DOHH2 (cell line): ENCODE measurements at regions not wholly inside any gene's neighbourhood (a gene's known extent, or its start where the extent isn't known, plus 50 kb on each side); places are given as distances from the start of the nearest gene placed in this dataset.

ENCODE experiments used
- H3F3A ChIP-seq: fragments of 200-600 bp; sonication (generic), shearing (Covaris generic); 2 replicates; pipeline ENCODE4 v1.6.0; 2016; ENCODE audit warnings: antibody characterized with exemption, mild to moderate bottlenecking; ENCODE audit not compliant: control insufficient read depth, insufficient read depth
- H3K27ac ChIP-seq: fragments of 200-600 bp; sonication (generic); 2 replicates; pipeline ENCODE4 v1.5.1; 2014; ENCODE audit warnings: low read depth, mild to moderate bottlenecking, low read length, moderate library complexity
- H3K27me3 ChIP-seq: fragments of 200-600 bp; sonication (generic); 2 replicates; pipeline ENCODE4 v1.6.1; 2014; ENCODE audit warnings: mild to moderate bottlenecking, low read length, mixed read lengths; ENCODE audit not compliant: control insufficient read depth
- H3K36me3 ChIP-seq: fragments of 200-600 bp; sonication (generic); 2 replicates; pipeline ENCODE4 v1.6.1; 2014; ENCODE audit warnings: mild to moderate bottlenecking, low read length, moderate library complexity, mixed read lengths; ENCODE audit not compliant: control insufficient read depth
- H3K4me1 ChIP-seq: fragments of 200-600 bp; sonication (generic); 2 replicates; pipeline ENCODE4 v1.6.1; 2014; ENCODE audit warnings: mild to moderate bottlenecking, low read length, mixed read lengths; ENCODE audit not compliant: control insufficient read depth
- H3K4me2 ChIP-seq: fragments of 200-600 bp; sonication (generic); 2 replicates; pipeline ENCODE4 v1.6.0; 2014; ENCODE audit warnings: mild to moderate bottlenecking, low read length, moderate library complexity
- H3K4me3 ChIP-seq: fragments of 200-600 bp; sonication (generic); 2 replicates; pipeline ENCODE4 v1.5.1; 2014; ENCODE audit warnings: mild to moderate bottlenecking, low read length, mixed read lengths
- H3K79me2 ChIP-seq: fragments of 200-600 bp; sonication (generic); 2 replicates; pipeline ENCODE4 v1.6.1; 2014; ENCODE audit warnings: mild to moderate bottlenecking, low read length, mixed read lengths; ENCODE audit not compliant: control insufficient read depth
- H3K9me2 ChIP-seq: fragments of 200-600 bp; sonication (generic); replicated peaks from 2 replicates; pipeline ENCODE4 v1.6.1; 2014; ENCODE audit warnings: mild to moderate bottlenecking, low read length, mixed read lengths; ENCODE audit not compliant: control insufficient read depth
- H3K9me3 ChIP-seq: fragments of 200-600 bp; sonication (generic); 2 replicates; pipeline ENCODE4 v1.6.1; 2014; ENCODE audit warnings: antibody characterized with exemption, low read length, mixed read lengths; ENCODE audit not compliant: control insufficient read depth, insufficient read depth
- H4K20me1 ChIP-seq: fragments of 200-600 bp; sonication (generic); 2 replicates; pipeline ENCODE4 v1.6.0; 2014; ENCODE audit warnings: low read depth, mild to moderate bottlenecking, antibody characterized with exemption, low read length, moderate library complexity; ENCODE audit not compliant: control insufficient read depth, insufficient read depth
- EZH2phosphoT487 ChIP-seq: fragments of 200-600 bp; sonication (generic); IDR thresholded peaks from 2 replicates; pipeline ENCODE4 v1.6.1; 2017; ENCODE audit warnings: borderline replicate concordance, mild to moderate bottlenecking, antibody characterized with exemption, low read length, moderate library complexity, mixed read lengths
- TF ChIP-seq, protein P1 (sequence below): fragments of 200-600 bp; sonication (generic); IDR thresholded peaks from one replicate; pipeline ENCODE4 v1.5.1; 2014; ENCODE audit warnings: antibody characterized with exemption, mild to moderate bottlenecking, low read depth, low read length; ENCODE audit not compliant: poor library complexity, severe bottlenecking

DNA sequence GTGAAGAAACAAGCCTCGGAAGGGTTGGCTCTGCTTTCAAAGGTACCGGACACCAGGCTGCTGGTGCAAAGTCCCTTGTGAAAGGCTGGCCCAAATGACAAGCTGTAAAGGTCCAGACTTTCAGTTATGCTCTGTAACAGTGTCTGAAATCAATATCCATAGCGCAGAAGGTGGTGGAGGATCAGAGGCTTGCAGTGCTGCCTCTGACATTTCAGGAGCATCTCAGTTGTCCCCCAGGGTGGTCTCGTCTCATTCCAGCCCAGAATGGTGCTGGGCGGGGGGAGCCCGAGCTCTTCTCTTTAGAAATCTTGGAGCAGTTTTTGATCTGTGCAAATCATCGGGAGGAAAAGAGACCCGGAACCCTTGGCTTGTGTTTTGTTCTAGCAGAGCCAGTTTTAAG lies 402.3 kb upstream of the RGMA start:
- Histone ChIP-seq H3K9me3 (no peaks in the 10 kb centered on the region), H3K27ac (no peak overlapping the region), H3K4me3 (no peak overlapping the region), H3K36me3 (no peaks in the 10 kb centered on the region), H4K20me1 (no peaks in the 10 kb centered on the region), H3K27me3 (no peaks in the 10 kb centered on the region), H3K4me2 (no peak overlapping the region), H3K79me2 (no peaks in the 10 kb centered on the region), H3K4me1 (no peaks in the 10 kb centered on the region), H3F3A (no peaks in the 10 kb centered on the region), H3K9me2 (no peaks in the 10 kb centered on the region)
- TF ChIP-seq EZH2phosphoT487: no peak
- TF ChIP-seq, protein P1, sequence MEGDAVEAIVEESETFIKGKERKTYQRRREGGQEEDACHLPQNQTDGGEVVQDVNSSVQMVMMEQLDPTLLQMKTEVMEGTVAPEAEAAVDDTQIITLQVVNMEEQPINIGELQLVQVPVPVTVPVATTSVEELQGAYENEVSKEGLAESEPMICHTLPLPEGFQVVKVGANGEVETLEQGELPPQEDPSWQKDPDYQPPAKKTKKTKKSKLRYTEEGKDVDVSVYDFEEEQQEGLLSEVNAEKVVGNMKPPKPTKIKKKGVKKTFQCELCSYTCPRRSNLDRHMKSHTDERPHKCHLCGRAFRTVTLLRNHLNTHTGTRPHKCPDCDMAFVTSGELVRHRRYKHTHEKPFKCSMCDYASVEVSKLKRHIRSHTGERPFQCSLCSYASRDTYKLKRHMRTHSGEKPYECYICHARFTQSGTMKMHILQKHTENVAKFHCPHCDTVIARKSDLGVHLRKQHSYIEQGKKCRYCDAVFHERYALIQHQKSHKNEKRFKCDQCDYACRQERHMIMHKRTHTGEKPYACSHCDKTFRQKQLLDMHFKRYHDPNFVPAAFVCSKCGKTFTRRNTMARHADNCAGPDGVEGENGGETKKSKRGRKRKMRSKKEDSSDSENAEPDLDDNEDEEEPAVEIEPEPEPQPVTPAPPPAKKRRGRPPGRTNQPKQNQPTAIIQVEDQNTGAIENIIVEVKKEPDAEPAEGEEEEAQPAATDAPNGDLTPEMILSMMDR: no peak

DNA sequence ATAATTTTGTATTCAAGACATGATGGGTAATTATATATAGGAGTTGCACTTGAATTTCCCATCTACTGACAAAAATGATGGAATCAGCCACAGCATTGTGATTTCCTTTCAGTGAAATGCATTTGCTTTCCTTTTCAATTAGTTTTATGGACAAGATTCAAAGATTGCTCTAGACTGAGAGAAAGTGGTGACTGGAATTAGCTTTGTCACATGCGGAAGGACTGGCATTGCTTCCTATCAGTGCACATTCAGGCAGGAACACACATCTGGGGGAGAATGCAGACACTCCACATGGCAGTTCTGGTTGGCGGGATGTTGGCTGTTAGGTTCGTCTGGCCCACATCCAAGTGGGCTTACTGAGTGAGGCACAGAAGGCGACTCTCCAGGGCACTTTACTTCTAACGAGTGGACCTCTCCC lies 399.3 kb upstream of the RGMA start:
- Histone ChIP-seq H3K79me2 (no peaks in the 10 kb centered on the region), H3K4me3 (no peak overlapping the region)
- TF ChIP-seq, protein P1: no peak
- TF ChIP-seq EZH2phosphoT487: no peak

GRCh38 chr15:93486407-93487117 lies 397.6 kb upstream of the RGMA start:
- no peaks in the 10 kb centered on the region for H3K9me3 ChIP-seq
- H3K27ac ChIP-seq: no peak overlapping the region
- H3K4me2 ChIP-seq: no peak overlapping the region
- H3K79me2 ChIP-seq: no peaks in the 10 kb centered on the region
- no peaks in the 10 kb centered on the region for H3K27me3 ChIP-seq
- H3K4me1 ChIP-seq: no peaks in the 10 kb centered on the region
- H3K9me2 ChIP-seq: no peaks in the 10 kb centered on the region
- H3K36me3 ChIP-seq: no peaks in the 10 kb centered on the region
- TF ChIP-seq EZH2phosphoT487: no peak
- TF ChIP-seq, protein P1: no peak
- no peak overlapping the region for H3K4me3 ChIP-seq
- no peaks in the 10 kb centered on the region for H4K20me1 ChIP-seq
- H3F3A ChIP-seq: no peaks in the 10 kb centered on the region

More for the DNA sequence above, 399.3 kb upstream of the RGMA start:
- H3K4me1 ChIP-seq: no peaks in the 10 kb centered on the region
- no peak overlapping the region for H3K4me2 ChIP-seq
- H3K27ac ChIP-seq: no peak overlapping the region
- H3K9me3 ChIP-seq: no peaks in the 10 kb centered on the region
- H3K27me3 ChIP-seq: no peaks in the 10 kb centered on the region
- H4K20me1 ChIP-seq: no peaks in the 10 kb centered on the region
- no peaks in the 10 kb centered on the region for H3K36me3 ChIP-seq
- H3K9me2 ChIP-seq: no peaks in the 10 kb centered on the region
- no peaks in the 10 kb centered on the region for H3F3A ChIP-seq
